NCI-H1092 treated with DMSO at 0.1 percent for 48 hours (cell line): ENCODE measurements at regions not wholly inside any gene's neighbourhood (a gene's known extent, or its start where the extent isn't known, plus 50 kb on each side); places are given as distances from the start of the nearest gene placed in this dataset.
"Not testable (repeated sequence)": the region's sequence is repeated elsewhere in the genome, so short reads cannot be mapped to it uniquely, and the experiment has no call there.

Experiments used
- DNase-seq: peaks from one replicate; lab custom pipeline; 2025; lab: John Stamatoyannopoulos, UW

GRCh38 chr6:103578115-103578514 lies 1281.6 kb downstream of the HACE1 start:
- no peak for DNase-seq

- no peak for DNase-seq
Observed at GRCh38 chr6:103570431-103570830, 1289.3 kb downstream of the HACE1 start.

GRCh38 chr6:103554911-103555310 lies 1304.8 kb downstream of the HACE1 start:
- DNase-seq: no peak

GRCh38 chr6:103538381-103538780 lies 1321.3 kb downstream of the HACE1 start:
- no peak for DNase-seq

- DNase-seq: no peak
Observed at GRCh38 chr6:103534814-103535213, 1324.9 kb downstream of the HACE1 start.

GRCh38 chr6:103534095-103534494 lies 1325.6 kb downstream of the HACE1 start:
- DNase-seq: no peak

GRCh38 chr6:103522045-103522444 lies 1337.7 kb downstream of the HACE1 start:
- no peak for DNase-seq

- DNase-seq: no peak
Observed at GRCh38 chr6:103516336-103516735, 1343.4 kb downstream of the HACE1 start.

- no peak for DNase-seq
Observed at GRCh38 chr6:103507052-103507451, 1352.7 kb downstream of the HACE1 start.

GRCh38 chr6:103505155-103505518 lies 1354.6 kb downstream of the HACE1 start:
- no peak for DNase-seq

GRCh38 chr6:103504501-103505154 lies 1355.1 kb downstream of the HACE1 start:
- DNase-seq: no peak

- DNase-seq: not testable (repeated sequence)
Observed at GRCh38 chr6:103496588-103496987, 1363.1 kb downstream of the HACE1 start.

- DNase-seq: no peak
Observed at GRCh38 chr6:103456652-103457051, 1403.1 kb downstream of the HACE1 start.

GRCh38 chr6:103455275-103455674 lies 1404.4 kb downstream of the HACE1 start:
- no peak for DNase-seq

GRCh38 chr6:103409475-103409874 lies 1450.2 kb downstream of the HACE1 start:
- DNase-seq: no peak

GRCh38 chr6:103405321-103405720 lies 1454.4 kb downstream of the HACE1 start:
- DNase-seq: no peak

GRCh38 chr6:103404799-103405198 lies 1454.9 kb downstream of the HACE1 start:
- no peak for DNase-seq

GRCh38 chr6:103396768-103397167 lies 1463.0 kb downstream of the HACE1 start:
- DNase-seq: no peak

- no peak for DNase-seq
Observed at GRCh38 chr6:103379272-103379671, 1480.4 kb downstream of the HACE1 start.

GRCh38 chr6:103367212-103367611 lies 1492.5 kb downstream of the HACE1 start:
- DNase-seq: no peak

- no peak for DNase-seq
Observed at GRCh38 chr6:103356531-103356930, 1503.2 kb downstream of the HACE1 start.

- no peak for DNase-seq
Observed at GRCh38 chr6:103344554-103345163, 1515.1 kb downstream of the HACE1 start.

- DNase-seq: no peak
Observed at GRCh38 chr6:103335412-103335811, 1524.3 kb downstream of the HACE1 start.
